GM12865 (cell line): ENCODE measurements at regions not wholly inside any gene's neighbourhood (a gene's known extent, or its start where the extent isn't known, plus 50 kb on each side); places are given as distances from the start of the nearest gene placed in this dataset.

Experiments used
- DNase-seq: peaks from one replicate; pipeline ENCODE4 v3.0.0; 2010; ENCODE audit warnings: low read depth
- H3K4me3 ChIP-seq: 2 replicates; pipeline ENCODE4 v1.5.1; 2011; ENCODE audit warnings: mild to moderate bottlenecking, low read depth, low read length, control low read depth
- TF ChIP-seq, protein P1 (sequence below): IDR thresholded peaks from 2 replicates; pipeline ENCODE4 v1.5.1; 2011; ENCODE audit warnings: low read length, control low read depth, low read depth, inconsistent platforms; ENCODE audit not compliant: insufficient read depth; ENCODE audit errors: missing control alignments

DNA sequence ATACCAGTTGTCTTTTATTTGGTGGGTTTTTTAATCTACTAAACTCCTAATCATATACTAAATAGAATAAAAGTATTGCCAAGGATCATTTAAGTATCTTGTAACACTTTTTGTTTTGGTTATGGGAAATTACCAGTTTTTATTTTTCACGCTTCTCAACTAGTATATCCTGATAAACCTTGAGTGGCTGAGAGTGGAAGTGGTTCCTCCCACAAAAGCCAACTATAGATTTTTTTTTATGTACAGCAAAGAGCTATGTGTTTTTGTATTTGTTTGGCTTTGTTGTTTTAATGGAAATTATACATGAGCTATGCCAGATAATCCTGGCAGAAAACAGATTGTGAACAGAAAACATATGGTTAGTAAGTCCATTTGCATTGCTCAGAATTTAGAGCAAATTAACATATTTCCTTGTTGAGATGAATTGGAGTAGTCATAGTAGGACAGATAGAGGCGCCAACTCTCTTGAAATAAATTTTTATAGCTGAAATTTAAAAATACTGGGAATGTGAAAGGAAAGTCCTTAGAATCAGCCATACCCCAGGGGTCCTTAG, 60.9 kb upstream of the PSMA6 start:
- TF ChIP-seq, protein P1, sequence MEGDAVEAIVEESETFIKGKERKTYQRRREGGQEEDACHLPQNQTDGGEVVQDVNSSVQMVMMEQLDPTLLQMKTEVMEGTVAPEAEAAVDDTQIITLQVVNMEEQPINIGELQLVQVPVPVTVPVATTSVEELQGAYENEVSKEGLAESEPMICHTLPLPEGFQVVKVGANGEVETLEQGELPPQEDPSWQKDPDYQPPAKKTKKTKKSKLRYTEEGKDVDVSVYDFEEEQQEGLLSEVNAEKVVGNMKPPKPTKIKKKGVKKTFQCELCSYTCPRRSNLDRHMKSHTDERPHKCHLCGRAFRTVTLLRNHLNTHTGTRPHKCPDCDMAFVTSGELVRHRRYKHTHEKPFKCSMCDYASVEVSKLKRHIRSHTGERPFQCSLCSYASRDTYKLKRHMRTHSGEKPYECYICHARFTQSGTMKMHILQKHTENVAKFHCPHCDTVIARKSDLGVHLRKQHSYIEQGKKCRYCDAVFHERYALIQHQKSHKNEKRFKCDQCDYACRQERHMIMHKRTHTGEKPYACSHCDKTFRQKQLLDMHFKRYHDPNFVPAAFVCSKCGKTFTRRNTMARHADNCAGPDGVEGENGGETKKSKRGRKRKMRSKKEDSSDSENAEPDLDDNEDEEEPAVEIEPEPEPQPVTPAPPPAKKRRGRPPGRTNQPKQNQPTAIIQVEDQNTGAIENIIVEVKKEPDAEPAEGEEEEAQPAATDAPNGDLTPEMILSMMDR = no peak
- no peak overlapping the region for H3K4me3 ChIP-seq
- no peak for DNase-seq

DNA sequence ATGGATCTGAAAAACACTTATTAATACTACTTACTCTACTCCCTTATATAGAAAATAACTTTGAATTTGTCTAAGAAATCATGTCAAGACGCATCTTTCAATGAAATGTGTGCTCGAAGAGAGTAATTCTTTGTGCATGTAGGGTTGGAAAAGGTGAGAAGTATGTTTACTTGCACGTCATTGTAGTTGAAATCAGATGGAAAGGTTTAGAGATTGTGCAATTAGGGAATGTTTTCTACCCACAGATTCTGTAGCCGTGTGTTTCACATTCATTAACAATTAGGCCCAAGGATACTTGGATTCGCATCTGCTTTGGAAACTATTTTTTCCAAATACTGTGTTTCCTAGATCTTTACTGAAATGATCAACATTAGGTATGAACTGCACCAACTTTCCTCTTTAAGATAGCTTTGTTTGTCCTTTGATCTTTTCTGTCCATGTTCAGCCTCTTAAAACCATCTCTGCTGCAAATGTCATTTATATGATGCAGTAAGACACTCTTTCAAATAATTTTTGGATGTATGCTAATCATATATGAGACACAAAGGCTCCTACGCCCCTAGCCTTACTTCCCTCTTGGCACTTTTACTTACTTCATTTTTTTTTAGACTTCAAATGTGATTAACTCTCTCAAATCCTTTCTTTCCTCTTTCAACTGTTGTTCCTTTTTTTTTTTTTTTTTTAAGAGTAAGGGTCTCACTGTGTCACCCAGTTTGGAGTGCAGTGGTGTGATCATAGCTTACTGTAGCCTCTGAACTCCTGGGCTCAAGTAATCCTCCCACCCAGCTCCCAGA, 58.0 kb upstream of the PSMA6 start:
- no peak for DNase-seq
- no peak overlapping the region for H3K4me3 ChIP-seq
- TF ChIP-seq, protein P1 = no peak

DNA sequence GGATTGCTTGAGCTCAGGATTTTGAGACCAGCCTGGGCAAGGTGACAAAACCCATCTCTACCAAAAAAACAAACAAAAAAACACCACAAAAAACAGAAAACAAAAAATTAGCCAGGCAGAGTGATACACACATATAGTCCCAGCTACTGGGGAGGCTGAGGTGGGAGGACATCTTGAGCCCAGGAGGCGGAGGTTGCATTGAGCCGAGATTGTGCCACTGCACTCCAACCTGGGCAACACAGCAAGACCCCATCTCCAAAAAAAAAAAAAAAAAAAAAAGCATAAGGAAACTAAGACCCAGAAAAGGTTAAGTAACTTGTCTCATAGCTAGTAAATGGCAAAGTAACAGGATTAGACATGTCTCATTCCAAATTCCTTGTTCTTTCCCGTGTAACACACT, 56.3 kb upstream of the PSMA6 start:
- TF ChIP-seq, protein P1 = no peak
- DNase-seq = no peak
- no peak overlapping the region for H3K4me3 ChIP-seq

DNA sequence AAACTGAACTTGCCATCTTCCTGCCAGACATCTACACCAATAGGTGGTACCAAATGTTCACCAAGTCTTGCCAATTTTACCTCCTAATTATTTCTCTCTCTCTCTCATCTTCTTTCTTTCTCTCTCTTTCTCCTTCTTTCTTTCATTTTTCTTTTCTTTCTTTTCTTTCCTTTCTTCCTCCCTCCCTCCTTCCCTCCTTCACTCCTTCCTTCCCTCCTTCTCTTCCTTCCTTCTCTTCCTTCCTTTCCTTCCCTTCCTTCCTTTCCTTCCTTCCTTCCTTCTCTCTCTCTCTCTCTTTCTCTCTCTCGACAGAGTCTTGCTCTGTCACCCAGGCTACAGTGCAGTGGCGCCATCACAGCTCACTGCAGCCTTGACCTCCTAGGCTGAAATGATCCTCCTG, 55.4 kb upstream of the PSMA6 start:
- TF ChIP-seq, protein P1 = no peak
- no peak for DNase-seq
- H3K4me3 ChIP-seq = no peak overlapping the region

DNA sequence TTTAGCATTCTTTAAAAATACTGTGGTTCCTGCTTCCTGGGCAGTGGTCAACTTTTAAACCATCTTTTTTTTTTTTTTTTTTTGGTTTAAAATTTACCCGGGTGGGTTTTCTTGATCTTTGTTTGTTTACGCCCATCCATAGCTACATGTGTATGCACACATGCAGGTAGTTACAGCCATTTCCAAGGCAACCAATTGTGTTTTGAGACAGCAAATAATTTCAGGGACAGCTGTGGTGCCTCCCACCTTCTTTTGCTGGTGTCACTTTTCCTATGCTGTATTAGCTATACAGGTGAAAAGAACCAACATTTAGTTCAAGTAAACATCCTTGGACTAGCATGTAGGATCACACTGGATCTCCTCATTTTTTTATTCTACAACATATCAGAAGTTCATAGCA, 52.0 kb upstream of the PSMA6 start:
- TF ChIP-seq, protein P1 = no peak

More for the DNA sequence above, 52.0 kb upstream of the PSMA6 start:
- no peak overlapping the region for H3K4me3 ChIP-seq
- no peak for DNase-seq
